SK-N-MC (cell line): ENCODE measurements at regions not wholly inside any gene's neighbourhood (a gene's known extent, or its start where the extent isn't known, plus 50 kb on each side); places are given as distances from the start of the nearest gene placed in this dataset.

Experiments used
- DNase-seq: peaks from one replicate; pipeline ENCODE4 v3.0.0-alpha.2; 2011; ENCODE audit warnings: low read depth, low spot score
- H3K27ac ChIP-seq: fragments of 200-600 bp; sonication (generic); 2 replicates; pipeline ENCODE4 v1.5.1; 2016; ENCODE audit warnings: mixed run types
- H3K36me3 ChIP-seq: fragments of 200-600 bp; sonication (generic); 2 replicates; pipeline ENCODE4 v1.6.1; 2017; ENCODE audit warnings: antibody characterized with exemption, low read length, mixed read lengths; ENCODE audit not compliant: insufficient read depth
- H3K4me3 ChIP-seq: fragments of 200-600 bp; sonication (generic); 2 replicates; pipeline ENCODE4 v1.5.1; 2016
- H3K9ac ChIP-seq: fragments of 200-600 bp; sonication (generic); 2 replicates; pipeline ENCODE4 v1.8.0; 2017; ENCODE audit warnings: mixed run types, mixed read lengths; ENCODE audit not compliant: insufficient read length
- H3K9me3 ChIP-seq: fragments of 200-600 bp; sonication (generic); 2 replicates; pipeline ENCODE4 v1.6.1; 2017; ENCODE audit warnings: low read depth, mild to moderate bottlenecking, antibody characterized with exemption, low read length, moderate library complexity, mixed read lengths
- EZH2 ChIP-seq: fragments of 200-600 bp; sonication (generic); IDR thresholded peaks from one replicate; pipeline ENCODE4 v1.6.1; 2017; ENCODE audit warnings: antibody characterized with exemption
- FOXP2 ChIP-seq: optimal IDR thresholded peaks from 2 replicates; pipeline ENCODE3; 2011; ENCODE audit warnings: mild to moderate bottlenecking, moderate library complexity; ENCODE audit not compliant: insufficient read depth; ENCODE audit errors: extremely low read length, control extremely low read depth
- POLR2AphosphoS5 ChIP-seq: IDR thresholded peaks from 2 replicates; pipeline ENCODE4 v1.6.1; 2012; ENCODE audit warnings: mild to moderate bottlenecking, low read depth, low read length, borderline replicate concordance

GRCh38 chr13:50435011-50435410 lies 408.5 kb downstream of the DLEU7 start:
- DNase-seq = no peak
- Histone ChIP-seq H3K9ac (no peak overlapping the region), H3K27ac (no peak overlapping the region), H3K4me3 (no peak overlapping the region), H3K36me3 (no peaks in the 10 kb centered on the region), H3K9me3 (no peaks in the 10 kb centered on the region)
- no peak for TF ChIP-seq POLR2AphosphoS5
- no peak for TF ChIP-seq FOXP2
- TF ChIP-seq EZH2 = no peak

GRCh38 chr13:50437252-50437651 lies 406.2 kb downstream of the DLEU7 start:
- no peak for DNase-seq

GRCh38 chr13:50438351-50438750 lies 405.1 kb downstream of the DLEU7 start:
- H3K9me3 ChIP-seq = no peaks in the 10 kb centered on the region
- H3K36me3 ChIP-seq = no peaks in the 10 kb centered on the region
- DNase-seq = no peak
- TF ChIP-seq FOXP2 (no peak), EZH2 (no peak), POLR2AphosphoS5 (no peak)
- H3K27ac ChIP-seq = no peak overlapping the region
- H3K9ac ChIP-seq = no peak overlapping the region
- H3K4me3 ChIP-seq = no peak overlapping the region

More at GRCh38 chr13:50437252-50437651, 406.2 kb downstream of the DLEU7 start:
- no peaks in the 10 kb centered on the region for H3K36me3 ChIP-seq
- no peak overlapping the region for H3K4me3 ChIP-seq
- H3K9me3 ChIP-seq = no peaks in the 10 kb centered on the region
- no peak overlapping the region for H3K27ac ChIP-seq
- no peak overlapping the region for H3K9ac ChIP-seq
- TF ChIP-seq POLR2AphosphoS5 (no peak), FOXP2 (no peak), EZH2 (no peak)

- Histone ChIP-seq H3K4me3 (no peak overlapping the region), H3K27ac (no peak overlapping the region), H3K9ac (no peak overlapping the region), H3K9me3 (no peaks in the 10 kb centered on the region), H3K36me3 (no peaks in the 10 kb centered on the region)
- no peak for DNase-seq
- TF ChIP-seq EZH2 (no peak), FOXP2 (no peak), POLR2AphosphoS5 (no peak)
These were observed 402.4 kb downstream of the DLEU7 start for GRCh38 chr13:50441130-50441529.

GRCh38 chr13:50444726-50445125 lies 398.8 kb downstream of the DLEU7 start:
- no peak overlapping the region for H3K27ac ChIP-seq
- TF ChIP-seq FOXP2 = no peak
- no peak for TF ChIP-seq POLR2AphosphoS5
- no peak for TF ChIP-seq EZH2
- no peak for DNase-seq

GRCh38 chr13:50446611-50447010 lies 396.9 kb downstream of the DLEU7 start:
- no peak overlapping the region for H3K27ac ChIP-seq
- no peak overlapping the region for H3K9ac ChIP-seq
- no peaks in the 10 kb centered on the region for H3K9me3 ChIP-seq
- no peak for DNase-seq
- no peaks in the 10 kb centered on the region for H3K36me3 ChIP-seq
- TF ChIP-seq POLR2AphosphoS5 = no peak
- no peak for TF ChIP-seq EZH2
- TF ChIP-seq FOXP2 = no peak
- H3K4me3 ChIP-seq = no peak overlapping the region

More at GRCh38 chr13:50444726-50445125, 398.8 kb downstream of the DLEU7 start:
- Histone ChIP-seq H3K36me3 (no peaks in the 10 kb centered on the region), H3K9me3 (no peaks in the 10 kb centered on the region), H3K4me3 (no peak overlapping the region), H3K9ac (no peak overlapping the region)

- Histone ChIP-seq H3K4me3 (no peak overlapping the region), H3K27ac (no peak overlapping the region), H3K9ac (no peak overlapping the region), H3K36me3 (no peaks in the 10 kb centered on the region), H3K9me3 (no peaks in the 10 kb centered on the region)
- TF ChIP-seq POLR2AphosphoS5 = no peak
- no peak for TF ChIP-seq EZH2
- TF ChIP-seq FOXP2 = no peak
- DNase-seq = no peak
These were observed 394.9 kb downstream of the DLEU7 start for GRCh38 chr13:50448535-50448998.

- no peak for DNase-seq
- H3K9ac ChIP-seq = no peak overlapping the region
- H3K36me3 ChIP-seq = no peaks in the 10 kb centered on the region
- no peaks in the 10 kb centered on the region for H3K9me3 ChIP-seq
- no peak overlapping the region for H3K4me3 ChIP-seq
- no peak for TF ChIP-seq FOXP2
- no peak for TF ChIP-seq EZH2
- TF ChIP-seq POLR2AphosphoS5 = no peak
- no peak overlapping the region for H3K27ac ChIP-seq
These were observed 394.0 kb downstream of the DLEU7 start for GRCh38 chr13:50449465-50449864.

GRCh38 chr13:50450279-50450678 lies 393.2 kb downstream of the DLEU7 start:
- Histone ChIP-seq H3K27ac (no peak overlapping the region), H3K9me3 (no peaks in the 10 kb centered on the region), H3K4me3 (no peak overlapping the region), H3K9ac (no peak overlapping the region), H3K36me3 (no peaks in the 10 kb centered on the region)
- no peak for DNase-seq
- no peak for TF ChIP-seq EZH2
- no peak for TF ChIP-seq POLR2AphosphoS5
- no peak for TF ChIP-seq FOXP2
